ENCODE measurements at regions not wholly inside any gene's neighbourhood (a gene's known extent, or its start where the extent isn't known, plus 50 kb on each side); places are given as distances from the start of the nearest gene placed in this dataset.
"Not testable (repeated sequence)": the region's sequence is repeated elsewhere in the genome, so short reads cannot be mapped to it uniquely, and the experiment has no call there.

DNA sequence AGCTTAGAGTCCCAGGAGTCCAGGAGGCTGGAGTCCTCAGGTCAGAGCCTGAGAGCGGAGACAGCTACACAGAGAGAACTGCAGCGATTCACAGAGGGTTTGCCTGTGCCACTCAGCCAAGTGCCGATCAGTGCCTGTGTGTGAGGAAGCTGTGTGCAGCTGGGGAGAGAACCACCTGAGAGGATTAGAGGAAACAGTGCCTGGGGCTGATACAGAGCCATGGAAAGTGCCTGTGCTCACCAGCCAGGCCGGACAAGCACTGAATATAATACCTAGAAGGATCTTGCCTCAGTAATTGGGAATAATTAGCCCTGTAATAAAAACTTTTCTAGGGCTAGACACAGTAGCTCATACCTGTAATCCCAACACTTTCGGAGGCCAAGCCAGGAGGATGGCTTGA lies 134.7 kb downstream of the ARHGAP11B start:
- DNase-seq, result not testable (repeated sequence)

DNA sequence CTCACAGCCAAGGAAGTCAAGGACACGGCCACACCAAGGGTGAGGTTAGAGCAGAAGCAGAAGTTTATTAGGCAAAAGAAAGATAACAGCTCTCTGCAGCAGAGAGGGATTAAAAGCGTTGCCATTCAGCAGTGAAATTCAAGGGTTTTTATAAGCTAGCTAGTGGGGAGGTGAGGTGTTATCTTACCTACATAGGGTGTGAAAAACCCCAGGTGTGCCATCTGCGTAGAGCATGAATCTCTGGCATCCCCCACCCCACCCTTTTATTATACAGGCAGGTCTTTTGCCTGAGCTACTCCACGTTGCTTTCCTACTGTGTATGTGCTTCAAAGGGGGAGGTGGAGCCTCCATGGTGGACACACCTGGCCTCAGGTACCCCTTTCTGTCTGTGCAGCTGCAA lies 135.4 kb downstream of the ARHGAP11B start:
- not testable (repeated sequence) for DNase-seq

DNA sequence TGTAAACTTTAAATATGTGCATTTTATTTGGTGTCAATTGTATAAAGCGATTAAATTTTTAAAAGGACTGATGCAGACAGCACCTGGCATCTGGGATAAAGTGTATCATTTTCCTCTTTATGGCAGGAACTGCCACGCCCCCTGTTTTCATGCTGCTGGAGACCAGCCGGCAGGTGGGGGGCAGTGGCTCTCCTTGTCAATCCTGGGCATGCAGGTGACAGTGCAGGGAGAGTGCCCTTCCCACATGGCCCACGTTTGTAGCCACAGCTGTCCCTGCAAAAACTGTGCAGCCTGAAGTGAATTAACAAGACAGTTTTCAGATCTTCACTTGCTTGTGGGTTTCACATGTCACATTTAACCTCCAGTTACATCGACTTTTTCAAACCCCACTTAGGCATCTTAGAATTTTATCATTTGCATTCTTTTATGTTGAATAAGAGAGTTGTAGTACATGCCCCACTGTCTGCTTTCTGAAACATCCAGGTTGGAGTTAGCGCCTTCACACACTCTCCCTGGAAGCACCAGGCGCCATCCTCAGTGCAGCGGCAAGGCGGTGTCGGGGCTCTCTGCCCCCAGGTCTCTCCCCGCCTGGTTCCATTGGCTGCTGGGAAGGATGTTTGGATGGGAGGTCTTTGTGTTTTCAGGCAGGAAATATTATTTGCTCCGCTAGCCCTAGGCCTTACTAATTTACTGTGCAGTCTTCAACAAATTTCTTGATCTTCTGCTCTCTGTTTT lies 134.2 kb upstream of the FAN1 start:
- peak; percentile 70 for DNase-seq

DNA sequence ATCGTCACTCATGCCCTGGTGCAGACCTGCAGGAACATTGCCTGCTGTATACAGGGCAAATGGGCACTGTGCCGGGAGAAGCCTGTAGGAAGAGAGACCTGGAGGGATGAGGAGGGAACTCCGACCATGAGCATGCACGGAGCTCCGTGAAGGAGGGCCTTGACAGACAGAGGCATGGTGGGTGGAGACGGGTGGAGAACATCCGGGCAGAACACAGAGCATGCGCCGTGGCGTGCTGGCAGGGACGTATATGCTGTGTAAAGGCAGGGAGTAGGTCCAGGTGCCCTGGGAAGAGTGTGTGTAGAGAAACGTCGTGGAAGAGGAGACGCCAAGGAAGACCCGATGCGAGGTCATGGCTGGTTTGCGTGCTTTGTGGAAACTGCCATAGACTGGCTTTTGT lies 133.0 kb upstream of the FAN1 start:
- no peak for DNase-seq

DNA sequence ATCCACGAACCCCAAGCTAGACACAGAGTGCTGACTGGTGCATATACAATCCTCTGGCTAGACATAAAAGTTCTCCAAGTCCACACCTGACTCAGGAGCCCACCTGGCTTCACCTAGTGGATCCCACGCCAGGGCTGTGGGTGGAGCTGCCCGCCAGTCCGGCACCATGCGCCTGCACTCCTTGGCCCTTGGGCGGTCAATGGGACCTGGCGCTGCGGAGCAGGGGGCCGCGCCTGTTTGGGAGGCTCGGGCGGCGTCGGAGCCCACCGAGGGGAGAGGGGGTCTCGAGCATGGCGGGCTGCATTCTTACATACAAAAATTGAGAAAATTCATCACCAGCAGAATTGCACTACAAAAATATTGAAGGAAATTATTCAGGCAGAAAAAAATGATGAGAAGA lies 120.7 kb upstream of the FAN1 start:
- no peak for DNase-seq

DNA sequence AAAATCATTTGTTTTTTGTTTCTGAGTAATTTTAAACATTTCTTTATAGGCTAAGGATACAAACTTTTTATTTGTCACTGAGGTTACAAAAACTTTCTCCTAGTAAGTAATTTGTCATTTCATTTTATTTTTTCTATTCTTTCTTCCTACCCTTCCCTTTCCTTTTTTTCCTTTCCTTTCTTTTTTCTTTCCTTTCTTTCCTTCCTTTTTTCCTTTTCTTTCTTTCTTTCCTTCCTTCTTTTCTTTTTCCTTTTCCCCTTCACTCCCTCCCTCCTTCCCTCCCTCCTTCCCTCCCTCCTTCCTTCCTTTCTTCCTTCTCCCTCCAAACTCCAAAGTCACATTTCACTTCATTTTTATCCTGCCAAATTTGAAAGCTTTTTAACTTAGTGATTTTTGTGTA lies 115.1 kb upstream of the FAN1 start:
- DNase-seq, result no peak

DNA sequence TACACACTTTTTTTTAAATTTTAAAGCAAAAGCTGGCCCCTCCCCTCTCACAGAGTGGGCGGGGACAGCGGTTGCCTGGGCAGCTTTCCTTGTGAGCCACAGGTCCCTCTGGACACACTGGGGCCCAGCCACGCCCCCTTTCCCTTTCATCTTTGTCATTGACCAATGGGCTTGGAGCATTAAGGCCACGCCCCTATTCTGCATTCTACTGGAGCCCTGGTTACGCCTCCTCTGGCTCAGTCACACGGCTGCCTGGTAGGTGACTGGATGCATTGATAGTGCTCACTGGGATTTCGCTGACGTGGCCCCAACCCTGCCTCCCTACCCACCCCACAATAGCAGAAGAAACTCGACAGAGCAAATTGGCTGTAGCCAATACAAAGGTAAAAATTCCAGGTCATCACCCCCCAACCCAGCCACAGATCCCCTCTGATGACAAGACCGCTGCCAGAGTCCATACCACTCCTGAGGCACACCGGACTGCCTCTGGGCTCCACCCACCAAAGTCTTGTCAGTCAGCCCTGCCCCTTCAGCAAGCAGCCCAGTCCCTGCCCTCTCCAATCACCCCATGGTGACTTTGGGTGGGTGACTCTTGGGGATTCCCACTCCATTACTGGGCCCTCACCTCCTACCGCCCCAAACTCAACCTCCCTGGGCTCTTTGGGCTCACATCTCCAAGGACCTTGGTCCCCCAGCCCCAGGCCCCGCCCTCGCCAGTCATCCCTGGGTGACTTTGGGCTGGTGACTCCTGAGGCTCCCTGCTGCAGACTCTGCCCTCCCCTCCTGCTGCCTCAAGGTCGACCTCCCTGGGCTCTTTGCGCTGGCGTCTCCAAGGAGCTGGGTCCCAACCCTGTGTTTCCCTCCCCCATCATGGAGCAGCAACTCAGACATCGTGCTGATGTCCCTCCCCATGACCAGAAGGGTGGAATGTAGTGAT lies 112.2 kb upstream of the FAN1 start:
- DNase-seq, result no peak

DNA sequence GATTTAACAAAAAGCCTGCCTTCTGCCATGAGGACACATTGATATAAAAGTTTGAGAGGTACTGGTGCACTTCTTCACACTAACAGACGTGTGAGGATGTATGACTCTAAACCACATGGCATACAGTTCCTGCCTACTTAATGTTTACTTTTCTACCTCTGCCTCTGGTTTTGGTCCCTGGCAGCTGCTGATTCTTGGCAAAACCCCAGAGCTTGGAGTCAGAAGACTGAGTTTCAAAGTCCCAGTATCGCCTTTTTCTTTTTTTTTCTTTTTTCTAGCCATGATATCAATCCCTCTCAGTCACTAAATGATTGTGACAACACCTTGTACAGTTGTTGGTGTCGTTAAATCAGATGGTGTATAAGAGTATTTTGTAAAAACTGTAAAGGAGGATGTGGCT lies 110.9 kb upstream of the FAN1 start:
- DNase-seq, result not testable (repeated sequence)

DNA sequence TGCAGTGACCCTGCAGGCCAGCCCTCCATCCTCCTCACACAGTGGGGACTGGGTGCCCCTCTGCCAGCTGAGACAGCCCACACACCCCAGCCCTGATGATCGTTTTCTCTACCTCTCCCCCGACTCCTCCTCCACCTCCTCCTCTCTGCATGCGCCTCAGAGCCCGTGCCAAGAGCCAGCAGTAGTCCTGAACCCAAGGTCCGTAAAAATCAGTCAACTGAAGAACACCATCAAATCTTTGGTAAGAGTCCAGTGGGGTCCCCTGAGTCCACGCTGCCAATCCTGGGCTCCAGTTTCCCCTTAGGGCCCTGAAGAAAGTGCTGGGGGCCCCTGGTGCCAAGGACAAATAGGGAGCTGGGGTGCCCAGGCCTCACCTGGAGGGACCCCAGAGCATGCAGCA lies 109.3 kb upstream of the FAN1 start:
- no peak for DNase-seq

DNA sequence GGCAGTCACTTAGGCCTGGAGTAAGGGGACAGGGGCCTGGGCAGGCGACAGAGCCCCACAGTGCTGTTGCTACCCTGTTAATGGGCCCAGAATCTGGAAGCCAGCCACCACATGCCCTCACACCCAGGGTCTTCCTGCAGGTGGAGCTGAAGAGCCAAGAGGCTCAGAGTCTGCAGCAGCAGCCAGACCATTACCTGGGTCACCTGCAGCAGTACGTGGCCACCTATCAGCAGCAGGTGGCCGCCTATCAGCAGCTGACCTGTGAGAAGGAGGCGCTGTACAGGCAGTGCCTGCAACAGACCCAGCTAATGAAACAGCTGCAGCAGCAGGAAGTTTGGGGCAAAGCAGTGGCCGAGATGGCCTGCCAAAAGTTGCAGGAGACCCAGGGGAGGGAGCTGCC lies 104.2 kb upstream of the FAN1 start:
- DNase-seq, result not testable (repeated sequence)

DNA sequence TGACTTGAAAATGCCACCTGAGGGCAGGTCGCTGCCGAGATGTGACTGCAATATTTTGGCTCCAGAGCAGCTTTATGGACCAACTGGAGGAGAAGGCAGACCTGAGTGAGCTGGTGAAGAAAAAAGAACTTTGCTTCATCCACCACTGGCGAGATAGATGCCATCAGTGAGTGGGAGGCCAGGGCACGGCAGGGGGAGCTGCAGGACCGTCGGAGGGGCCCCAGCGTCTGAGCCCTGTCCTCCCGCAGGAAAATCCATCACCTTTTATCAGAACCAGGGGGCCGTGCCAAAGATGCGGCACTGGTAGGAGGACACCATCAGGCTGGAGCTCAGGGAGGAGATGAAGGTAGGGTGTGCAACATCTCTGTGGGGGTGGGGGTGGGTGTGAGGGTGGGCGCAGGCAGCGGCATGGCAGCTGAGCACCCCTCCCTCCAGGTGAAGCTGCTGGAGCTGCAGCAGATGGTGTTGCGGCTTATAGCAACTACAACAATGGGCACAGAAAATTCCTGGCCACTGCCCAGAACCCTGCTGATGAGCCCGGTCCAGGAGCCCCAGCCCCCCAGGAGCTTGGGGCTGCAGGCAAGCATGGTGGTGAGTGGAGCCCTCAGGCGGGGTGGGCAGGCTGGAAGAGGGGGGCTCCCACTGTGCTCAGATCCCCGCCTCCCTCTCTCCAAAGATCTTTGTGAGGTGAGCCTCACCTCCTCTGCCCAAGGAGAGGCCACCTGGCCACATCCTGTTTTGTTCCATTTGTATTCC lies 102.4 kb upstream of the FAN1 start:
- peak; percentile 9 for DNase-seq

DNA sequence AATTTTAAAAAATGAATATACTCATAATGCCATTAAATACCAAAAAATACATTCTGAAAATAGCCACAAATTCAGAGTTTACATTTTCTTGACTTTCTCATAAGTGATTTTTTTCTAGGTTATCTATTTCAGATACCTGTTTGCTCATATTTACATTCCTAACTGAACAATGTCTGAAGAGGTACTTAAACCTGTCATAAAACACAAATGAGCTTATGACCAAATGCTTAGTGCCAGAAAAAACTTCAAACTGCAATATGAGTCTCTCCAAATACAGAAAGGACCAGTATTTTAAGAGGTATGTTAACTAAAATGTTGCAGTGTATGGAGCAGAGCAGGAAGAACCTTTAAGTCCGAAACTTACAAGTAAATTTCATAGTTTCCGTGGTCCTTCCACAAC lies 101.7 kb upstream of the FAN1 start:
- DNase-seq, result not testable (repeated sequence)

DNA sequence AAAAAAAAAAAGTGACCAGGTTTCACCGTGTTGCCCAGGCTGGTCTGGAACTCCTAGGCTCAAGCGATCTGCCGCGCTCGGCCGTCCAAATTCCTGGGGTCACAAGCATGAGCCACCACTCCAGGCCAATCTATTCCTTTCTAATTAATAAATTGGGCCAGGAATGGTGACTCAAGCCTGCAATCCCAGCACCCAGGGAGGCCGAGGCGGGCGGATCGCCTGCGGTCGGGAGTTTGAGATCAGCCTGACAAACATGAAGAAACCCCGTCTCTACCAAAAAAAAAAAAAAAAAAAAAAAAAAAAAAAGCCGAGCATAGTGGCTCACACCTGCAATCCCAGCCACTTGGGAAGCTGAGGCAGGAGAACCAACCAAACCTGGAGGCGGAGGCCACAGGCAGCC lies 100.0 kb upstream of the FAN1 start:
- DNase-seq, result not testable (repeated sequence)

DNA sequence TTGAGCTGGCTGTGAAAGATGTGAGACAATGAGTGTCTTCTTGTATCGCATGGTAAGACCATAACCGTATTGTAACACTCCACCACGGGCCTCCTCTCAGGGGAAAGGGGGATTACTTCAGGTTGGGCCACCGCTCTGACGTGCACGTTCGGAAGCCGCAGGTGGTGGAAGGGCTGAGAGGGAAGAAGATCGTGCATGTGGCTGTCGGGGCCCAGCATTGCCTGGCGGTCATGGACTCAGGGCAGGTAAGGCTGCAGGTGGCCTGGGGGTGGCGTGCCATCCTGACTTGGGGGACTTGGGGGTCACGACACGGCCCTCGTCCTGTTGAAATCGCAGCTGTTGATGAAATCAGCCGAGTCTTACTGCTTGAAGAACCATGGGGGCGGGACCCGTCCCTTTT lies 87.3 kb upstream of the FAN1 start:
- DNase-seq, result no peak

DNA sequence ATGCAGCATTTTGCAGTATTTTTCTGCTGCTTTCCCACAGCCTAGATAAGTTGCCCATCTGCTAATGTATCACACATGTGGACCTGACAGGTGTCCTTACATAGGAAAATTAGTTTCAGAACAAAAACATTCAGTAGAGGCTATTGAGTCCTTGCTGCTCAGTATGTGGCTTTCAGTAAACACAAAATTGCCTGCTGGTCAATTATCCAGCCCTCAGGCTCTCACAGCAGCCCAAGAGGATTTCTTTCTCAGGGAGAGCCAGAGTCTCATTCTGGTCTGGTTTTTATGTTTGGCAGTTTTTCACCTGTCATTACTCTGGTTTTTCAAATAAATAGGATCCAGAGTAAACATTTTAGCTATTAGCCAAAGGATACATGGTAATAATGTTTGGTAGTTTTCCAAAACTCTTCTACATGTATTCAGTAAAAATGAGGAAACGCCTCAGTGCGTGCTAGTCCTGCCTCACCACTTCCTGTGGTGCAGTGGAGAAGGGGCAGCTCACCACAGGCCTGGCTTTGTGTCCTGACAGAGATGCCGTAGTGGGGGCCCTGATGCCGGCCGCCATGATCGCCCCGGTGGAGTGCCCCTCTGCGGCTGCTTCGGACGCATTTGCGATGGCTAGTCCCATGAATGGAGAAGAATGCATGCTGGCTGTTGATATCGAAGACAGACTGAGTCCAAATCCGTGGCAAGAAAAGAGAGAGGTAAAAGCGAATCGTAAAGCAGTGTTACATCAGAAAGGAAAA lies 80.5 kb upstream of the FAN1 start:
- peak; percentile 54 for DNase-seq

DNA sequence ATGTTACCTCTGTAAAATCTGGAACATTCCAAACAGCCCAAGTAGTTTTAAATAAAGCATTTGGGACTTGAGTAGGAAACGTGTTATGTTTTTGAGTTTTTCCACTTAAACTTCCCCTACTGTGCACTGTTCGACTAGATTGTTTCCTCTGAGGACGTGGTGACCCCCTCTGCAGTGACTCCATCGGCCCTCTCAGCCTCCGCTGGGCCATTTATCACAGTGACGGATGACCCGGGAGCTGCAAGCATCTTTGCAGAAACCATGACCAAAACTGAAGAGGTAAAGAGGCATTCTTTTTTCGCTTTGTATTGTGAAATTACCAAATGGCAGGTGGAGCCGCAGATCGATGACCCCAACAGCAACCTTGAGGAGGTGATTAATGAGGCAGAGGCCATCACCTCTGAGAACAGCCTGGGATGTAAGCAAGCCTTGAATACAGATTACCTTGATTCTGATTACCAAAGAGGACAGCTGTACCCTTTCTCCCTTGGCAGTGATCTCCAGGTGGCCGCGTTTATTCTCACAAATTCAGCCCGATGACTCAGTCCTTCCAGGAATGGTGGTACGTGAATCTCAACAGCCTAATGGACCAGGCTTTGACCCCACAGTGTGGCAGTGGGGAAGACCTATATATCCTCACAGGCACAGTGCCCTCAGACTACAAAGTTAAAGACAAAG lies 79.1 kb upstream of the FAN1 start:
- DNase-seq, result no peak

DNA sequence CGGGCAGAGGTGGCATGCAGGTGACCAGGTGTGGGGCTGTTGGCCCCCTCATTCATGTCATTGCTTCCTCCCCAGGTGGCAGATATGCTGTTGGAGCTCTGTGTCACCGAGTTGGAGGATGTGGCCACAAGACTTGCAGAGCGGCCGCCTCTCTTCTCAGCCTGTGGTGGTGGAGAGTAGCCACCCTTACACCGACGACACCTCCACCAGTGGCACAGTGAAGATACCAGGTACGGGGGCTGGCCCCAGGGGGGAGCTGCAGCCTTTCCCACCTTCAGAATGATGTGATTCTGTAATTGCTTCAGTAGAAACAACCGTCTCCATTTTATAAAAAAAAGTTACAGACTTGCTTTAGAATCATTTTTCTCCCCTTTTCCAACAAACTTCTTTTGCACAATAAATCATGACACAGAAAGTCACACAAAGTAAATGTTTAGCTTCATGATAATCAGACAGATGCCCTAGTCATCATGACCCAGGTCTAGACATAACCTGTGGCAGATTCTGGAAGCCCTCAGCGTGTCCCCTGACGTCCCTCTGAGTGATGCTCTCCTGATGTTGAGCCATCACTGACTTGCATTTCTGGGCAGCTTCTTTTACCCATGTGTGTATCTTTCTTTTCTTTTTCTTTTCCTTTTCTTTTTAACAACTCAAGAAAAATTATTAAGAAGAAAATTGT lies 76.0 kb upstream of the FAN1 start:
- DNase-seq, result no peak

DNA sequence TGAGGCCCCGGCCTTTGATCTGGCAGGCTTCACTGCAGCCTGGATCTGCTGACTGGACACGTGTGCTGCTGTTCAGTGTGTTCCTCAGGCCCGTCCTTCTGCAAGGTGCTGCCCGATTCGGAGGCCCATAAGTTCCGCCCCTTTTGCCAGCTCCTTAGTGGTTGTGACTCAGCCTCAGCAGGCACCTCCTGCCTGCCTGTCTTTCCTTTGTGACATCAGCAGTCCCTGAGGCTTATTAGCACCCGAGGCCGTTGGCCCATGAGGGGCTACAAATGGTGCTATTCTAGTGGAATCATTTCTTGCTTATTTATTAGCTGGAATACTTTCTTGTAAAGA lies 75.4 kb upstream of the FAN1 start:
- DNase-seq, result not testable (repeated sequence)

DNA sequence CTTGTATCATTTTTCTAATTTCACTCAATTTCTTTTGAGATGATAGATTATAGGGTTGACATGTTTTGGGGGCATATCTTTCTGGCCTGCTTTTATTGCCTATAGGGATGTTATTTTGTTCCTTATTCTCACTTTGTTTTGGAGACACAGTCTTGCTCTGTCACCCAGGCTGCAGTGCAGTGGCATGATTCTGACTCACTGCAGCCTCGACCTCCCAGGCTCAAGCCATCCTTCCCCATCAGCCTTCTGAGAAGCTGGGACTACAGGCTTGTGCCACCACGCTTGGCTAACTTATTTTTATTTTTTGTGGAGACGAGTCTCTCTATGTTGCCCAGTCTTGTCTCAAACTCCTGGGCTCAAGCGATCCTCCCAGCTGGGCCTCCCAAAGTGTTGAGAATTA lies 72.8 kb upstream of the FAN1 start:
- no peak for DNase-seq

DNA sequence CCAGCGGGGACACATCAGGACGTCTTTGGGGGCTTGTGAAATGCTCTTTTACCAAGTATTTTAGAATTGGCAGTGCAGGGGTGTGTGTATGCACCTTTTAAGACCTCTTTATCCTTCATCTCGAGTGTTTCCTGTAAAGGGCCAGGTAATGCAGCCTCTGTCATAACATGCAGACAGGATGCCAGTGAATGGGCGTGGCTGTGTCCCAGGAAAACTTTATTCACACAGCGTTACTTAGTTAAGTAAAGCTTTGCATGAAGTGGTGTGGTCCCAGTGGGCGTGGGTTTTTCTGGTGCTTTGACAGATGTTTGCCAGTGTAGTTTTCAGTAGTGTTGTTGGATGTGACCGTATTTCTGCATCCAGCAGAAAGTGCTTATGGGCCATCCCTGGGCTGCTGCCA lies 70.3 kb upstream of the FAN1 start:
- DNase-seq, result not testable (repeated sequence)

DNA sequence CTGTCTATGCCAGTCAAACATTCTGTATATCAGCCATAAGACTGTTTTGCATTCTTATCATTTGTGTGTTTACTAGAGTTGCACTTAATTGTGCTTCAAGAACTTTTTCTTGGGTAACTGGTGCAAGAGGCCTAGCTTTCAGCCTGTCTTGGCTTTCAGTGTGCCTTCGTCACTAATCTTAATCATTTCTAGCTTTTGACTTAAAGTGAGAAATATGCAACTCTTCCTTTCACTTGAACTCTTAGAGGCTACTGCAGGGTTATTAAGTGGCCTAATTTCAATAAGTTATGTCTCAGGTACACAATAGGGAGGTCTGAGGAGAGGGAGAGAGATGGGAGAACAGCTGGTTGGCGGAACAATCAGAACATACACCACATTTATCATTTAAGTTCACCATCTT lies 62.1 kb upstream of the FAN1 start:
- DNase-seq, result not testable (repeated sequence)
